Adrenal gland (tissue), 5 donors: ENCODE measurements at regions not wholly inside any gene's neighbourhood (a gene's known extent, or its start where the extent isn't known, plus 50 kb on each side); places are given as distances from the start of the nearest gene placed in this dataset.

ENCODE experiments used
- POLR2A ChIP-seq, 2 donors: fragments of 450-650 bp; IDR thresholded peaks; one replicate each; pipeline ENCODE4 v1.6.1; 2017; ENCODE audit warnings: antibody characterized with exemption in 2 of 2, mild to moderate bottlenecking in 2 of 2, moderate library complexity in 1 of 2
- TF ChIP-seq, protein P1 (sequence below), 6 experiments: fragments of 450-650 bp in 4 of 6; fragments of 200-600 bp in 2 of 6; sonication (generic) in 1 of 6; IDR thresholded peaks; 1 replicate in 5 of 6; 2 replicates in 1 of 6; pipeline versions ENCODE4 v1.5.1 to v1.8.0; 2016 to 2021; ENCODE audit warnings: antibody characterized with exemption in 6 of 6, mild to moderate bottlenecking in 2 of 6, moderate library complexity in 1 of 6
- donor health status: DM: no; HTN: no; CAD: no.

DNA sequence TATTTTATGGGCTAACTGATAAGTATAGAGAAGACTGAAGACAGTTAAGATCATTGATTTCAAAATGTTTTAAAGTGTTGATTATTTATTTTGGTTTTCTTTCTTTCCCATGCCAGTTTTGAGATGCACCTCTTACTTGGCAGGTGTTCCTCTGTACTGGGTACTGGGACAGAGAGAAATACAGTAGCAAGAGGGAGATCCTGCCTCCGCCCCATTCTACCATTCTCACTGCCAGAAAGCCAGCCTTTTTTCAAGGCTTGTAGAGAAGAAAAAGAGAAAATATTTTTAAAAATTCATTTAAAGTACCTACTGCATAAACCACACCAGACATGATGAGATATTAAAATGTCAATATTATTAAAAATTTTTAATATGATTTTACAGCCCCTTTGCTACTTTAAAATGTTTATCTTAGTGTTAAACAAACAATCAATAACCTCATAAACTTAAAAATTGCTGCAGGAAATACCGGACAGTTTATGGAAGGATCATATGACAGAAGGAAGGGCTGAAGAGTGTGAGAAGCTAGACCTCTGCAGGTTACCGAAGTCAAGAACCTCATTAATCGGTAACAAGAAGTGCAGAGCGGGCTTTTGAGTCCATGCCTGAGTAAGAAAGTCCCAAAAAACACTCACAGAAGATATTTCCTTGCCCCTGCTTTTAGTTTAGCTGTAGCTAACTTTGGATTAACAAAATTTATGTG is 117.8 kb upstream of the ESR1 start:
- TF ChIP-seq, protein P1, sequence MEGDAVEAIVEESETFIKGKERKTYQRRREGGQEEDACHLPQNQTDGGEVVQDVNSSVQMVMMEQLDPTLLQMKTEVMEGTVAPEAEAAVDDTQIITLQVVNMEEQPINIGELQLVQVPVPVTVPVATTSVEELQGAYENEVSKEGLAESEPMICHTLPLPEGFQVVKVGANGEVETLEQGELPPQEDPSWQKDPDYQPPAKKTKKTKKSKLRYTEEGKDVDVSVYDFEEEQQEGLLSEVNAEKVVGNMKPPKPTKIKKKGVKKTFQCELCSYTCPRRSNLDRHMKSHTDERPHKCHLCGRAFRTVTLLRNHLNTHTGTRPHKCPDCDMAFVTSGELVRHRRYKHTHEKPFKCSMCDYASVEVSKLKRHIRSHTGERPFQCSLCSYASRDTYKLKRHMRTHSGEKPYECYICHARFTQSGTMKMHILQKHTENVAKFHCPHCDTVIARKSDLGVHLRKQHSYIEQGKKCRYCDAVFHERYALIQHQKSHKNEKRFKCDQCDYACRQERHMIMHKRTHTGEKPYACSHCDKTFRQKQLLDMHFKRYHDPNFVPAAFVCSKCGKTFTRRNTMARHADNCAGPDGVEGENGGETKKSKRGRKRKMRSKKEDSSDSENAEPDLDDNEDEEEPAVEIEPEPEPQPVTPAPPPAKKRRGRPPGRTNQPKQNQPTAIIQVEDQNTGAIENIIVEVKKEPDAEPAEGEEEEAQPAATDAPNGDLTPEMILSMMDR (IDR thresholded peaks at IDR 0.05), result no peak
- TF ChIP-seq POLR2A (IDR thresholded peaks at IDR 0.05), result no peak
